Suppressor macrophage (primary cell): ENCODE measurements at regions not wholly inside any gene's neighbourhood (a gene's known extent, or its start where the extent isn't known, plus 50 kb on each side); places are given as distances from the start of the nearest gene placed in this dataset.
A peak's percentile ranks its signal among the peaks of the same experiment; 100 is the strongest.

ENCODE experiments used
- DNase-seq, 4 experiments: peaks; one replicate each; pipeline ENCODE4 v3.0.0-alpha.2; 2020 to 2022

GRCh38 chr2:103103678-103104077, 341.8 kb downstream of the TMEM182 start:
- DNase-seq, result no peak

GRCh38 chr2:103119352-103119751, 357.5 kb downstream of the TMEM182 start:
- no peak for DNase-seq

- DNase-seq, result no peak
Observed at GRCh38 chr2:103121106-103121505, 359.3 kb downstream of the TMEM182 start.

GRCh38 chr2:103123516-103123915, 361.7 kb downstream of the TMEM182 start:
- DNase-seq, result no peak

GRCh38 chr2:103130857-103131256, 369.0 kb downstream of the TMEM182 start:
- no peak for DNase-seq

- no peak for DNase-seq
Observed at GRCh38 chr2:103132536-103133217, 370.8 kb downstream of the TMEM182 start.

GRCh38 chr2:103135679-103136078, 373.8 kb downstream of the TMEM182 start:
- no peak for DNase-seq

- no peak for DNase-seq
Observed at GRCh38 chr2:103138123-103138901, 376.5 kb downstream of the TMEM182 start.

GRCh38 chr2:103139628-103140268, 377.9 kb downstream of the TMEM182 start:
- DNase-seq, result no peak

- DNase-seq, result no peak
Observed at GRCh38 chr2:103144837-103145236, 383.0 kb downstream of the TMEM182 start.

- no peak for DNase-seq
Observed at GRCh38 chr2:103145739-103146138, 383.9 kb downstream of the TMEM182 start.

GRCh38 chr2:103151046-103151445, 389.2 kb downstream of the TMEM182 start:
- DNase-seq, result no peak

- no peak for DNase-seq
Observed at GRCh38 chr2:103152556-103152955, 390.7 kb downstream of the TMEM182 start.

- DNase-seq, result no peak
Observed at GRCh38 chr2:103153580-103154284, 391.9 kb downstream of the TMEM182 start.

- no peak for DNase-seq
Observed at GRCh38 chr2:103155308-103155707, 393.5 kb downstream of the TMEM182 start.

- DNase-seq, result no peak
Observed at GRCh38 chr2:103159018-103159417, 397.2 kb downstream of the TMEM182 start.

- DNase-seq, result peak; percentile 29 to 54 (median 44)
Observed at GRCh38 chr2:103161456-103162289, 399.8 kb downstream of the TMEM182 start.

- no peak for DNase-seq
Observed at GRCh38 chr2:103164748-103165147, 402.9 kb downstream of the TMEM182 start.

- DNase-seq, result no peak
Observed at GRCh38 chr2:103165836-103166235, 404.0 kb downstream of the TMEM182 start.

GRCh38 chr2:103166456-103167324, 404.9 kb downstream of the TMEM182 start:
- DNase-seq, result no peak

- no peak for DNase-seq
Observed at GRCh38 chr2:103167599-103167998, 405.8 kb downstream of the TMEM182 start.
